Prostate gland (tissue), 2 donors: ENCODE measurements at regions not wholly inside any gene's neighbourhood (a gene's known extent, or its start where the extent isn't known, plus 50 kb on each side); places are given as distances from the start of the nearest gene placed in this dataset.
"Not testable (repeated sequence)": the region's sequence is repeated elsewhere in the genome, so short reads cannot be mapped to it uniquely, and the experiment has no call there.

Source experiments
- CTCF ChIP-seq, 4 experiments: fragments of 200-600 bp in 2 of 4; fragments of 450-650 bp in 2 of 4; sonication (generic) in 2 of 4; IDR thresholded peaks; 1 replicate in 3 of 4; 2 replicates in 1 of 4; pipeline ENCODE4 v1.5.1; 2016 to 2019; ENCODE audit warnings: antibody characterized with exemption in 4 of 4, mild to moderate bottlenecking in 2 of 4, moderate library complexity in 2 of 4
- POLR2A ChIP-seq: fragments of 450-650 bp; IDR thresholded peaks from one replicate; pipeline ENCODE4 v1.6.1; 2016; ENCODE audit warnings: antibody characterized with exemption, mild to moderate bottlenecking
- POLR2AphosphoS5 ChIP-seq: sonication (generic); formaldehyde crosslinking; IDR thresholded peaks from one replicate; pipeline ENCODE4 v1.6.1; 2017; ENCODE audit warnings: antibody characterized with exemption

GRCh38 chr2:91842913-91843312, 3028.3 kb upstream of the TEKT4 start:
- not testable (repeated sequence) for TF ChIP-seq CTCF (IDR thresholded peaks at IDR 0.05); POLR2A; POLR2AphosphoS5
